ENCODE measurements at regions not wholly inside any gene's neighbourhood (a gene's known extent, or its start where the extent isn't known, plus 50 kb on each side); places are given as distances from the start of the nearest gene placed in this dataset.

- no peak for DNase-seq
- intact Hi-C loops (cut with DNase I) = no loop called here
- WGBS, 2 donors = 14 to 65% methylated on average over 7 of the region's 7 CpGs
- no peak overlapping the region for H3K4me3 ChIP-seq
- H3K9me3 ChIP-seq = no peaks in the 10 kb centered on the region
- H3K27me3 ChIP-seq = no peaks in the 10 kb centered on the region
- TF ChIP-seq CTCF (IDR thresholded peaks at IDR 0.05) (no peak), EP300 (IDR thresholded peaks at IDR 0.05) (no peak), POLR2AphosphoS5 (IDR thresholded peaks at IDR 0.05) (no peak), POLR2A (IDR thresholded peaks at IDR 0.05) (no peak)
- no peaks in the 10 kb centered on the region for H3K4me1 ChIP-seq
- H3K36me3 ChIP-seq = no peaks in the 10 kb centered on the region
- H3K27ac ChIP-seq = no peak overlapping the region
These were observed 96.5 kb downstream of the ALDH8A1 start for GRCh38 chr6:134853111-134854055.

GRCh38 chr6:134851548-134851947, 98.4 kb downstream of the ALDH8A1 start:
- H3K9me3 ChIP-seq = no peaks in the 10 kb centered on the region
- DNase-seq = no peak
- TF ChIP-seq POLR2A (IDR thresholded peaks at IDR 0.05) (no peak), EP300 (IDR thresholded peaks at IDR 0.05) (no peak), POLR2AphosphoS5 (IDR thresholded peaks at IDR 0.05) (no peak), CTCF (IDR thresholded peaks at IDR 0.05) (no peak)
- H3K4me1 ChIP-seq = no peaks in the 10 kb centered on the region
- no peaks in the 10 kb centered on the region for H3K27me3 ChIP-seq
- H3K36me3 ChIP-seq = no peaks in the 10 kb centered on the region
- H3K27ac ChIP-seq = no peak overlapping the region
- 95 to 96% methylated on average over 6 of the region's 6 CpGs for WGBS, 2 donors
- intact Hi-C loops (cut with DNase I) = no loop called here
- no peak overlapping the region for H3K4me3 ChIP-seq

GRCh38 chr6:134850721-134851305, 99.1 kb downstream of the ALDH8A1 start:
- no peak for DNase-seq
- Histone ChIP-seq H3K4me1 (no peaks in the 10 kb centered on the region), H3K27me3 (no peaks in the 10 kb centered on the region), H3K27ac (no peak overlapping the region), H3K9me3 (no peaks in the 10 kb centered on the region), H3K36me3 (no peaks in the 10 kb centered on the region), H3K4me3 (no peak overlapping the region)
- 89% methylated on average over 11 of the region's 11 CpGs for WGBS, 2 donors
- intact Hi-C loops (cut with DNase I) = no loop called here
- TF ChIP-seq POLR2A (IDR thresholded peaks at IDR 0.05) (no peak), EP300 (IDR thresholded peaks at IDR 0.05) (no peak), POLR2AphosphoS5 (IDR thresholded peaks at IDR 0.05) (no peak)

- DNase-seq = no peak
- Histone ChIP-seq H3K36me3 (no peaks in the 10 kb centered on the region), H3K27ac (no peak overlapping the region), H3K9me3 (no peaks in the 10 kb centered on the region), H3K27me3 (no peaks in the 10 kb centered on the region), H3K4me3 (no peak overlapping the region), H3K4me1 (no peaks in the 10 kb centered on the region)
- no peak for TF ChIP-seq POLR2A (IDR thresholded peaks at IDR 0.05)
- no peak for TF ChIP-seq EP300 (IDR thresholded peaks at IDR 0.05)
- TF ChIP-seq CTCF (IDR thresholded peaks at IDR 0.05) = no peak
- no peak for TF ChIP-seq POLR2AphosphoS5 (IDR thresholded peaks at IDR 0.05)
- 88 to 95% methylated on average over 4 of the region's 4 CpGs for WGBS, 2 donors
- intact Hi-C loops (cut with DNase I) = no loop called here
These were observed 99.9 kb downstream of the ALDH8A1 start for GRCh38 chr6:134849920-134850447.

GRCh38 chr6:134848076-134848475, 101.8 kb downstream of the ALDH8A1 start:
- intact Hi-C loops (cut with DNase I) = no loop called here
- WGBS, 2 donors = 15 to 67% methylated on average over 6 of the region's 6 CpGs
- no peak for TF ChIP-seq CTCF (IDR thresholded peaks at IDR 0.05)
- no peak for TF ChIP-seq EP300 (IDR thresholded peaks at IDR 0.05)
- TF ChIP-seq POLR2A (IDR thresholded peaks at IDR 0.05) = no peak
- TF ChIP-seq POLR2AphosphoS5 (IDR thresholded peaks at IDR 0.05) = no peak
- Histone ChIP-seq H3K27me3 (no peaks in the 10 kb centered on the region), H3K9me3 (no peaks in the 10 kb centered on the region), H3K36me3 (no peaks in the 10 kb centered on the region), H3K4me3 (no peak overlapping the region), H3K4me1 (no peaks in the 10 kb centered on the region), H3K27ac (no peak overlapping the region)
- DNase-seq = no peak
